RKO (cell line): ENCODE measurements at regions not wholly inside any gene's neighbourhood (a gene's known extent, or its start where the extent isn't known, plus 50 kb on each side); places are given as distances from the start of the nearest gene placed in this dataset.
"Not testable (repeated sequence)": the region's sequence is repeated elsewhere in the genome, so short reads cannot be mapped to it uniquely, and the experiment has no call there.

Experiments
- DNase-seq: peaks from one replicate; pipeline ENCODE4 v3.0.0-alpha.2; 2016; ENCODE audit warnings: low spot score

DNA sequence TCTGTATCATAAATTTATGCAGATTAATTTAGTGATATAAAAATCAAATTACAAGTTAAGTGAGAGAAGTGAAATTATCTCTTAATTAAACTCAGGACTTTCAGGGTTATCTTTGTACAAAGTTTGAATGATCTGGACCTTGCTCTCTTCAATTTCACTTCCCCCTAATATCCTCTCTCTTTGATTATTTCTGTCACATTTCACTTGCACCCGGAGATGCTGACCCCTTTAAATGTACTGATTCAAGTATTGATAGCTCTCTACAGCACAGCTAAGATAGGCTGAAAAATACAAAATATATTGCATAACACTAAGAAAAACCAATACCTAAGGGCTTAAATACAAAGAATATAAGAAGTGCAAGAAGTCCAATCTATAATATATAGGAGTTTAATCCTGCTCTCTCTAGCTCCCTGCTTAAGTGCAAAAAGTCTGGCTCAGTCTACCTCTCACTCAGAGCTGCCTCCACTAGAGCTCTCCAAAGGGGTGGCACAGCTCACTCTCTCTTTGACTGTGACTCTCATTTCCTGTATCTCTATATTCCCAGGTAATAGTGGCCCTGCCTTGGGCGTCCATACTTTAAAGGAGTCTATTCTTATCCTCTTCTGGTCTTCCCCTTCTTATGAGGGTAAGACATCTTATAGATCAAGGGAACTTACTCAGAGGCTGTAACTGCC is 588.4 kb downstream of the RFPL4B start:
- DNase-seq: no peak

DNA sequence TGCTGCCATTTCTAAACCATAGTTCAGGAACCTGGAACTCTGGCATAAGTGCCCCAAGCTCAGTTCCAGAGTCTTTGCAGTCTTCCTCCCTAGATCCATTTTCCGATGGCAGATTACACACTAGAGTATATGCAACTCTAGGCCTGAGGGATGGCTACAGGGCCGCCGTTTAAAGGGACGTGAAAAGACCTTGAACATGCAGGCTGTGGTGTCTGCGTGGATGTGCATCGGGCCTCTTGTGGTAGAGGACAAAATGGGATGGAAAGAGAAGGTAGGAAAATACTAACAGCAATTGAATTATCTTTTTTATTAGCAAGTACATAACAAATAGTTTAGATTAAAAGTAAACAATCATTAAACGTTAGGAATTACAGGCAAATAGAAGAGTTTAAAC is 588.9 kb downstream of the RFPL4B start:
- no peak for DNase-seq

DNA sequence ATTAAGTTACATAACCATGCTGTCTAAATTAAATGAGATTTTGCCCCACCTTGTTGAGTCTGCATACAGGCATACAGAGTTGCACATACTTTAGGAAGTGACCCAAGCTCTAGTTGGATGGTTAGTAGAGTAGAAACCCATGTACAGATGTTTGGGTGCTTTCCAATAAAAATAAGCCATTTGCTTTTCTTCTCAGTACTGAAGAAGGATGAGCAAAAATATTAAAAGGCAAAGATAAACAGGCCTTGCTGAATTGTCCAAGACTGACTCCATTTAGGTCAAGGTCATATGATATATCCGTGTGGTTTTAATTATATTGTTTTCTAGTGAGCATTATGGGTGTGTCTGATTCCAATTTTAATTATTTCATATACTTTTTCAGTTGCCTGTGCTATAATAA is 589.4 kb downstream of the RFPL4B start:
- DNase-seq: no peak

DNA sequence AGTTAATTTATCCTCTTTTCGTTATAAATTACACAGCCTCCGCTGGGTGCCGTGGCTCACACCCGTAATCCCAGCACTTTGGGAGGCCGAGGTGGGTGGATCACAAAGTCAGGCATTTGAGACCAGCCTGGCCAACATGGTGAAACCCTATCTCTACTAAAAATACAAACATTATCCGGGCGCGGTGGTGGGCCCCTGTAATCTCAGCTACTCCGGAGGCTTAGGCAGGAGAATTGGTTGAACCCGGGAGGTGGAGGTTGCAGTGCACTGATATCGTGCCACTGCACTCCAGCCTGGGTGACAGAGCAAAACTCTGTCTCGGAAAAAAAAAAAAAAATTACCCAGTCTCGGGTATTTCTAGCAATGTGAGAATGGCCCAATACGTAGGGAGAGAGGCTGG is 590.6 kb downstream of the RFPL4B start:
- DNase-seq: not testable (repeated sequence)

DNA sequence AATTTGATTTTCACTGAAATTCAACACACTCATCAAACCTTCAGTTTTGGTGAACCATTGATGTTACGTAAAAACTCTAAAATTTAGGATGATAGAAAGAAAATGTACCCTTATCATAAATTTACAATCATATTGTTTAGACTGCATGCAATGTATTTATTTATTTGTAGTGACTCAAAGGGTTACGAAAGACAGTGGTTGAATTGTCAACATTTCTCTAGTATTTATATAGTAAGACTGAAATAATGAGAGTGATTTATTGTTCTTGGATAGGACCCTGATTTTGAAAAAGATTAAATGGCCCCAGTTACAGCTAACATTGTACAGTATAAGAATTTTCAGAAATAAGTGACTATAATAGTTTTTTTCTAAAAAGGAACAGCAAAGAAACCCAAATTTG is 591.5 kb downstream of the RFPL4B start:
- DNase-seq: no peak

DNA sequence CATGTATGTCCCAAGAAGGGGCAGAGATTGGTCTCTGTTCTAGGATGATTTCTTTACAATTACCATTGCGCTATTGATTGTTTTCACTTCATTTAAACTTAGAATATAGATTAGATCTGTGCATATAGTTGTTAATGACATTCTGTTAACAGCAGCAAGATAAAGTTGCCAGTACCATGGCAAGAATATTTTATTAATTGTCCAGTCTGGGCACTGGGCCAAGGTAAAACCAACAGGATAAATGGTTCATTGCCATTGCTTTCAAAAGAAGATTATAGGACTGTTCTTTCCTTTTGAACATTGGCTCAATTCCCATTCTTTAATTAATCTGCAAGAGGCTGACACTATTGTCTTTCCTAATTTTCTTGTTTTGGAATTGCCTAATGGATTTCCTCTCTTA is 592.4 kb downstream of the RFPL4B start:
- DNase-seq: no peak

DNA sequence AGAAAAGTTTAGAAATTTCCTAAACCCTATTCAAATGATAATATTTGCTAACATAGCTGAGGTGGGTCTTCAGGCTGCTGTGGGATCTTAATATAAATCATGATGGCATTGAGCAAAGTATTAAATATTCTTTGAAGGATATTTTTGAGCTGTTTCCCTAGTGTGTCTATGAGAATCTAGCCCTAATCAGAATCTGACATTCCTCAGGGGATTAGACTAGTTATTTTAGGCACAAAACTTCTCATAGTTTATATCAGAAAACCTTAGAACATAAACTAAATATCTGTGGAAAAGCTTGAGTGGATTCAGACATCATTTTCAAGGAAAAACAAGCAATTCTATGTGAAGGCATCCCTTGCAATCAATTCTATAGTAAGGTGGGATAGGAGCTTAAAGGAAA is 594.5 kb downstream of the RFPL4B start:
- no peak for DNase-seq

DNA sequence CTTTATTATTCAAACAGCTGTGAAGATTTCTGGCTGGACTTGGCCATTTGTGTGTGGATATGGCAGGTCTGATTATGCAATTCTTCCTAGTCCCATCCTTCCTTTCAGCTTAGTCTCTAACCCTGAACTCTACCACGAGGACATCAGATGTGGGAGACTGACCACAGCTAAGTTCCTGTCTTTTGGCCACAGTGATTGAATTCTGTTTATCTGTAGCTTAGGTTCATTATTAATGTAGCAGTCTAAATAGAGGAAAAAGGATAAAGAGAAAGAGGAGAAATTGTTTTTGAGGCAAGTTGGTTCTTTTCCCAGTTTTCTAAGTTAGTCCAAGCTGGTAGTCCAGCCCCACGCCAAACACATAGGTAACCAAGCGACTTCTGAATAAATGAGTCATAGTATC is 598.9 kb downstream of the RFPL4B start:
- DNase-seq: no peak

DNA sequence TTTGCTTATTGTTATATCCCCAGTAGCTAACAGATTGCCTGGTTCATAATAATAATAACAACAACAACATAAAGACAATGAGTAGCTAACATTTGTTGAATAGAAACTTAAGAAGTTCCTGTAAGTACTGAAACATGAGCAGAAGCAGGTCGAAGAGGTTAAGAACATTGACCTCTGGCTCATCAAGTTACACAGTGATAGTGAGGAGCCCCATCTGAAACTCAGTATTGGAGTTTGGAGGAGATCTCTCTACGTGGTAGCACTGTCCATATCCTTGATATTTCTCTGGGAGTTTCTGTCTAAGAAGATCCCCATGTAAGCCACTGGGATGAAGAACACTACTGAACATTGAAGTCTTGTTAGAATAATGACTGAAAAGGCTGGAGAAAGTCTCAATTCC is 600.4 kb downstream of the RFPL4B start:
- no peak for DNase-seq

DNA sequence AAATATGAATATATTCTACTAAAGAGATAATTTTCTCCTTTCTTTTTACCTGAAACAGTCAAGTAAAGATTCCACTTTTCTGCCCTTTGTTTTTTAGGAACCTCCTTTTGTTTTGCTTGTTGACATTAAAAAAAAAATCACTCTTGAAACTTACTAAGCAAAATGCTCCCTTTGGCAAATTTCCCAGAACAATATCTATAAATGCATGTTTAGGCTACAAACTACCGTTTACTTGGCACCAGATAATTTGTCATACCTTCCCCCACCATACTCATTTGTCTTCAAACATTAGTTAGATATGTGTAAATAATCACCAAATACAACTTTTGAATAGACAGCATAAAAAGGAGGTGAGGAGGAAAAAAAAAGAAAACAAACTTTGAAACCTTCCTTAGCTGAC is 604.7 kb downstream of the RFPL4B start:
- no peak for DNase-seq

DNA sequence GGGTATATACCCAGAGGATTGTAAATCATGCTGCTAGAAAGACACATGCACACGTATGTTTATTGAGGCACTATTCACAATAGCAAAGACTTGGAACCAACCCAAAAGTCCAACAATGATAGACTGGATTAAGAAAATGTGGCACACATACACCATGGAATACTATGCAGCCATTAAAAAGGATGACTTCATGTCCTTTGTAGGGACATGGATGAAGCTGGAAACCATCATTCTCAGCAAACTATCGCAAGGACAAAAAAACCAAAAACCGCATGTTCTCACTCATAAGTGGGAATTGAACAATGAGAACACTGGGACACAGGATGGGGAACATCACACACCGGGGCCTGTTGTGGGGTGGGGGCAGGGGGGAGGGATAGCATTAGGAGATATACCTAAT is 608.6 kb downstream of the RFPL4B start:
- not testable (repeated sequence) for DNase-seq

DNA sequence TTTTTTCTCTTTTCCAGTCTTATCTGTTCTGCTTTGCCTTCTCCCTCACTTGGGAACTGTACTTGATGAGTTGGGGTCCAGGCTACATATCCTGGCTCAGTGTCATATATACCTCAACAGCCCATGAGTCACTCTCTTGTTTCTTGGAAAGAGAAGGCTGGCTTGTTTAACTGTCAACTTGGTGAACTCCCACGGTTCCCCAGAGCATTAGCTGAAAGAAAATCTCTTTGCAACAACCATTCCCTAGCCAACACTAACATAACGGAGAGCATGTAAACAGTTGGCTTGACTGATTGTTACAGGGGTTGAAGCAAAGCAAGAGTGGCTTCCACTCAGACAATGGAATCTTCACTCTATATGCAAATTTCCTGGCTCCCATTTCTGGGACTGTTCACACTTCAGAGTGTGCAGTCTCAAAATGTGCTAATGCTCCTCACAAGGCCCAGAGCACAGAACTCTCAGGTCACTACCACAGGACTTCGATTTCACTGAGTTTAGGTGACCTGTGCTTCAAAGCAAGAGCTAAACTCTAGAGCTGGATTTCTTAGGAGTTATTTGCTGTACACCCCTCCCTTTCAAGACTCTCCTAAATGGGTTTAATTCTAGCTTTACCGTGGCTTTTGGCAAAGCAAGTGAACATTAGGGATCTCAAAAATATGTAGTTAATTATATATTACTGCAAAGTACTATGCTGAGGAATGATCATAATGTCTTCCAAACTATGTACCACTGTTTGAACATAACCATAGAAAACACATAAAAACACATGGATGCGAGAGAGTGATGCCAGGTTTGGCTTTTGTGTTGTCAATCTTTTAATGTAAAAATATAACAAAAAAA is 609.8 kb downstream of the RFPL4B start:
- DNase-seq: no peak

DNA sequence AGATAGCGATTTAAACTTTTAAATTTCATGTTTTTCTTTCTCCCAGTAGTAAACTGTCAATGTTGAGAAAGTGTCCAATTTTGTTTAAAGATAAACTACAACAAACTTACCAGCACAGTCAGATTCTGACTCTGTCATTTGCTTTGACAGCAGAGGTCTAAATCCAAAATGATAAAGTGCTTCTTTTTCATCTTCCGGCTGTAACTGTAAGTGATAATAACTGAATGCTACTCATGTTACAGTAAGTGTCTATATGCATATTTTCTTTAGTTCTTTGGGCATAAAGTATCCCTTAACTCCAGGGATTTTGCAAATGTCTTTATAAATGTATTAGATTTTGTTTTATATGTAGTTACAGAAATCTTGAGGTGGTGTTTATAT is 610.4 kb downstream of the RFPL4B start:
- no peak for DNase-seq

DNA sequence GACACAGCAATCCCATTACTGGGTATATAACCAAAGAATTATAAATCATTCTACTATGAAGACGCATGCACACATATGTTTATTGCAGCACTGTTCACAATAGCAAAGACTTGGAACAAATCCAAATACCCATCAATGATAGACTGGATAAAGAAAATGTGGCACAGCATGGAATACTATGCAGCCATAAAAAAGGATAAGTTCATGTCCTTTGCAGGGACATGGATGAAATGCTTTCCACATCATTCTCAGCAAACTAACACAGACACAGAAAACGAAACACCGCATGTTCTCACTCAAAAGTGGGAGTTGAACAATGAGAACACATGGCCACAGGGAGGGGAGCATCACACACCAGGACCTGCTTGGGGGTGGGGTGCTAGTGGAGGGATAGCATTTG is 613.0 kb downstream of the RFPL4B start:
- DNase-seq: not testable (repeated sequence)

DNA sequence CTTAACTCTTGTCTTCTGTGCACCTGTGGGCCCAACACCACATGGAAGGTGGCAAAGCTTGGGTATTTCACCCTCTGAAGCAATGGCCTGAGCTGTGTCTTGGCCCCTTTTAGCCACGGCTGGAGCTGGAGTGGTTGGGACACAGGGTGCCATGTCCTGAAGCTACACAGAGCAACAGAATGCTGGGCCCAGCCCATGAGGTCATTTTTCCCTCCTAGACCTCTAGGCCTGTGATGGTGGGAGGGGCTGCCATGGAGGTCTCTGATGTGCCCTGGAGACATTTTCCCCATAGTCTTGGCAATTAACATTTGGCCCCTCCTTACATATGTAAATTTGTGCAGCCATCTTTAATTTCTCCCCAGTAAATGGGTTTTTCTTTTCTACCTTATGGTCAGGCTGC is 620.8 kb downstream of the RFPL4B start:
- no peak for DNase-seq

DNA sequence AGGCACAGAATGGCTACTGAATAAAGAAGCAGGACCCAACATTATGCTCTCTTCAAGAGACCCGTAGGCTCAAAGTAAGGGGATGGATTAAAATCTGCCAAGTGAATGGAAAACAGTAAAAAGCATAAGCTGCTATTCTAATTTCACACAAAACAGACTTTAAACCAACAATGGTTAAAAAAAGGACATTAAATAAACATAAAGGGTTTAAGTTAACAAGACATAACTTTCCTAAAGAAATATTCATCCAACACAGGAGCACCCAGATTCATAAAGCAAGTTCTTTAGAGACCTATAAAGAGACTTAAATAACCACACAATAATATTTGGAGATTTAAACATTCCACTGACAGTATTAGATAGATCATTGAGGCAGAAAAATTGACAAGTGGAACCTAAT is 624.5 kb downstream of the RFPL4B start:
- no peak for DNase-seq

DNA sequence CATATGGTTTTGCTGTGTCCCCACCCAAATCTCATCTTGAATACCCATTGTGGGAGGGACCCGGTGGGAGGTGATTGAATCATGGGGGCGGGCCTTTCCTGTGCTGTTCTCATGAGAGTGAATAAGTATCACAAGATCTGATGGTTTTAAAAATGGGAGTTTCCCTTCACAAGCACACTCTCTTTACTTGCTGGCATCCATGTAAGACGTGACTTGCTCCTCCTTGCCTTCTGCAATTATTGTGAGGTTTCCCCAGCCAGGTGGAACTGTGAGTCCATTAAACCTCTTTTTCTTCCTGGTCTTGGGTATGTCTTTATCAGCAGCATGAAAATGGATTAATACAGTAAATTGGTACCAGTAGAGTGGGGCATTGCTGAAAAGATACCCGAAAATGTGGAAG is 627.8 kb downstream of the RFPL4B start:
- not testable (repeated sequence) for DNase-seq

DNA sequence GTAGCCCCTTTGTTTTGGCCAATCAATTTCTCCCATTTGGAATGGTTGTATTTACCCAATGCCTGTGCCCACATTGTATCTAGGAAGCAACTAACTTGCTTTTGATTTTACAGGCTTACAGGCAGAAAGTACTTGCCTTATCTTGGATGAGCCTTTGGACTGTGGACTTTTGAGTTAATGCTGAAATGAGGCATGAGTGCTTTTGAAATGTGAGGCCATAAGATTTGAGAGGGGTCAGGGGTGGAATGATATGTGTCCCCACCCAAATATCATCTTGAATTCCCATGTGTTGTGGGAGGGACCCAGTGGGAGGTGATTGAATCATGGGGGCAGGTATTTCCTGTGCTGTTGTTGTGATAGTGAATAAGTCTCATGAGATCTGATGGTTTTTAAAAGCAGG is 629.4 kb downstream of the RFPL4B start:
- DNase-seq: not testable (repeated sequence)

DNA sequence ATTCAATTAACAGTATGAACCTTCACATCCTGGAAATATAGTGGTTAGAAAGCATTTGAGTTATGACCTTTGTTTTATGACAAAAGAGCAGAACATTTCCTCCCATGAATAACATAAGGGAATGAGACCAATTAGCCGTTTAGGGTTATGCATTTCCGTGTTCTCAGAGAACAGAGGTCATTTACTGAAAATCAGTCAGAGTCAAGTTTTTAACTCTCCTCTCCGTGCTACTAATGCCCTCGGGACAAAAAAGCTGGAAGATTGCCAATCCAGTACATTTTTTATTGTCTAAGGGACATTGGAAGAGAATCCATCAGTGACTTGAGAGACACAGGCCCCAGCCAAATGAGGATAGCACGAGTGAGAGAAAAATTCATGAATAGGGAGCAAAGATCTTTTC is 632.7 kb downstream of the RFPL4B start:
- DNase-seq: no peak

DNA sequence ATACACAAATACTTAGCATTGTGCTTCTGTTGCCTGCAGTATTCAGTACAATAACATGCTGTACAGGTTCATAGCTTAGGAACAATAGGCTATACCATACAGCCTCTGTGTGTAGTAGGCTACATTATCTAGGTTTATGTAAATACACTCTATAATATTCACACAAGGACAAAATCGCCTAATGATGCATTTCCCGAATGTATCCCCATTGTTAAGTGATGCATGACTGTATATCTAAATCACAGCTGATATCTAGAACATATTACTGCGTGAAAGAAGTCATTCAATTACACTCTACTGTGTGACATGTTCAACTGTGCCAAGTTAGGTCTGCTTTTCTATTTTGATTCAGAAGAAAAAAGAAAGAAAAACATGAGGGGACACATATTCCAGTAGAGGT is 633.5 kb downstream of the RFPL4B start:
- no peak for DNase-seq

DNA sequence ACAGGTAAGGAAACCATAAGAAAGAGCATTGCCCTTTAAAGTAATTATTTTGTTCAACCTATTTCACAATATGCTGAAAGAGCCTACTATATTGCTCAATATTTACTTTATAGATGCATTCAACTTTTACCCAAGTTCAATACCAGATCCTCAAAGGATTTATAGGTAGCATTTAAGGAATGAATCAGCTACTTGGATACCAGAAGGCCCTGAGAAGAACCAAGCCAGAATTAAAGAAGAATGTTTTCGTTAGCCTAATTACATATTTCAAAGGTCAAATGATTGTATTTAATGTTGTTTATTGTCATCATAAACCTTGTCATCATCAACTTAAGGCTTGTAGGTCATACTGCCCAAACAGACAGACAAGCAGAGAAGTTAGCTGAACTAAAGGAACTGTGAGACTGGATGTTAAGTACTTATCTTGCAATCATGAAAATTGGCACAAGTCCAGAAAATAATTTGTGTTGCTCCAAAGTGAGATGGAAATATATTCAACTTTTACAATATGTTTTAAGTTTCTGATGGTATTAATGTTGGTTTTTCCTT is 636.7 kb downstream of the RFPL4B start:
- DNase-seq: no peak

DNA sequence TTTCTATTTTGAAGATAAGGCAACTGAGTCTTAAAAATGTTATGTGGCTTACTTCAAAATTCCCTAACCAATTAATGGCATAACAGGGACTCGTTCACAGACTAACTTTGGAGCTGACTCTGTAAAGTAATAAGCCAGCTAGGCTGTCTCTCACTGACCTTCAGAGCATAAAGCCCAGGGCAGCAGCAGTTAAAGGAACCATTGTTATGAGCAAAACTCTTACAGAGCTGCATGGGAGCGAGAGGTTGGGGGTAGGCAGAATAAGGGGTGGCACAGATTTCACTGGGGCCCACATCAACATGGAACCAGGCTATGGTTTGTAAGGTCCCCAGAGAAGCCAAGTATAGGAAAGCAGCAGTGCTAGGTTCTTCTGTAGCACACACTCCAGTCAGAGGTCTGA is 637.8 kb downstream of the RFPL4B start:
- DNase-seq: no peak

DNA sequence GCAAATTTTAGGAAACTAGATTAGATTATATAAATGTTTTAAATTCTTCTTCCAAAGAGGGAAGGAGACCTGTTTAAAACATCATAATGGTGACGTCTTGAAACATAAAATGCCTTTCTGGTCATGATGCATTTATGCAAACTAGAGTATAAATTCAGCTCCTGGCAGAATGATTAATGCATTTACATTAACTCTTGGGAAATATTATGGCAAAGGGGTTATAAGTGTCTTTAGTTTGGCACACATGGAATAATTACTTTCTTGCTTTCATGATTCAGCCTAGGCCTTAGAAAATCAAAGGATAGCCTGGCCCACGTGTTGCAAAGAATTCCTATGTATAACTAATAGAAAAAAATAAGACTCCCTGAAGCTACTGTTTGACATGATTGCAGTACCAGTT is 639.2 kb downstream of the RFPL4B start:
- no peak for DNase-seq

DNA sequence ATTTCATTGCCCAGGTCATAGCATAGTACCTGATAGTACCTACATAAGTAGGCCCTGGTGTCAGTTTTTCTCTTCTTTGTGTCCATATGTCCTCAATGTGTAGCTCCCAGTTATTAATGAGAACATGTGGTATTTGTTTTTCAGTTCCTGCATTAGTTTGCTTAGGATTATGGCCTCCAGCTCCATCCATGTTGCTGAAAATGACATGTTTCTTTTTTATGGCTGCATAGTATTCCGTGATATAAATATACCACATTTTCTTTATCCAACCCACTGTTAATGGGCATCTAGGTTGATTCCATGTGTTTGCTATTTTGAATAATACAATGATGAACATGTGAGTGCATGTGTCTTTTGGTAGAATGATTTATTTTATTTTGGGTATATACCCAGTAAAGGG is 641.6 kb downstream of the RFPL4B start:
- DNase-seq: no peak
